ENCODE measurements at regions not wholly inside any gene's neighbourhood (a gene's known extent, or its start where the extent isn't known, plus 50 kb on each side); places are given as distances from the start of the nearest gene placed in this dataset.

GRCh38 chr11:92790926-92791616 lies 178.4 kb upstream of the MTNR1B start:
- no peak for DNase-seq

GRCh38 chr11:92791886-92792285 lies 177.6 kb upstream of the MTNR1B start:
- DNase-seq: no peak

- no peak for DNase-seq
These were observed 176.3 kb upstream of the MTNR1B start for GRCh38 chr11:92793189-92793588.

GRCh38 chr11:92794783-92795182 lies 174.7 kb upstream of the MTNR1B start:
- no peak for DNase-seq

GRCh38 chr11:92796744-92797143 lies 172.7 kb upstream of the MTNR1B start:
- DNase-seq: no peak

GRCh38 chr11:92797874-92798273 lies 171.6 kb upstream of the MTNR1B start:
- DNase-seq: no peak

- DNase-seq: no peak
These were observed 167.8 kb upstream of the MTNR1B start for GRCh38 chr11:92801685-92802084.

- no peak for DNase-seq
These were observed 166.8 kb upstream of the MTNR1B start for GRCh38 chr11:92802644-92803043.

- no peak for DNase-seq
These were observed 166.1 kb upstream of the MTNR1B start for GRCh38 chr11:92803391-92803790.

- no peak for DNase-seq
These were observed 165.0 kb upstream of the MTNR1B start for GRCh38 chr11:92804388-92804966.

- DNase-seq: no peak
These were observed 161.4 kb upstream of the MTNR1B start for GRCh38 chr11:92808022-92808421.

GRCh38 chr11:92810423-92811064 lies 158.9 kb upstream of the MTNR1B start:
- no peak for DNase-seq

GRCh38 chr11:92811341-92811740 lies 158.1 kb upstream of the MTNR1B start:
- no peak for DNase-seq

GRCh38 chr11:92812841-92813240 lies 156.6 kb upstream of the MTNR1B start:
- no peak for DNase-seq

- no peak for DNase-seq
These were observed 149.6 kb upstream of the MTNR1B start for GRCh38 chr11:92819830-92820229.

- no peak for DNase-seq
These were observed 148.6 kb upstream of the MTNR1B start for GRCh38 chr11:92820860-92821259.

- DNase-seq: no peak
These were observed 147.0 kb upstream of the MTNR1B start for GRCh38 chr11:92822410-92822809.

- DNase-seq: no peak
These were observed 143.3 kb upstream of the MTNR1B start for GRCh38 chr11:92826136-92826535.

- no peak for DNase-seq
These were observed 142.8 kb upstream of the MTNR1B start for GRCh38 chr11:92826603-92827002.

- DNase-seq: no peak
These were observed 142.3 kb upstream of the MTNR1B start for GRCh38 chr11:92827132-92827531.

- DNase-seq: no peak
These were observed 140.9 kb upstream of the MTNR1B start for GRCh38 chr11:92828556-92828955.

GRCh38 chr11:92829121-92829520 lies 140.3 kb upstream of the MTNR1B start:
- no peak for DNase-seq

GRCh38 chr11:92829671-92830070 lies 139.8 kb upstream of the MTNR1B start:
- DNase-seq: no peak
